GM23248 (cell line): ENCODE measurements at regions not wholly inside any gene's neighbourhood (a gene's known extent, or its start where the extent isn't known, plus 50 kb on each side); places are given as distances from the start of the nearest gene placed in this dataset.

Experiments
- DNase-seq: peaks from one replicate; pipeline ENCODE4 v3.0.0-alpha.2; 2015
- H2AFZ ChIP-seq: fragments of 200-600 bp; sonication (generic); 2 replicates; pipeline ENCODE4 v1.6.1; 2016; ENCODE audit warnings: antibody characterized with exemption
- H3F3A ChIP-seq: fragments of 200-600 bp; sonication (generic); 2 replicates; pipeline ENCODE4 v1.6.1; 2016; ENCODE audit warnings: mild to moderate bottlenecking, antibody characterized with exemption, mixed run types; ENCODE audit not compliant: insufficient read depth
- H3K27ac ChIP-seq: fragments of 200-600 bp; sonication (generic); 2 replicates; pipeline ENCODE4 v1.5.1; 2016; ENCODE audit warnings: mild to moderate bottlenecking
- H3K27me3 ChIP-seq: fragments of 200-600 bp; sonication (generic); replicated peaks from 2 replicates; pipeline ENCODE4 v1.6.1; 2016; ENCODE audit warnings: mild to moderate bottlenecking; ENCODE audit not compliant: insufficient read depth
- H3K36me3 ChIP-seq: fragments of 200-600 bp; sonication (generic); 2 replicates; pipeline ENCODE4 v1.6.1; 2016; ENCODE audit warnings: low read depth, mild to moderate bottlenecking
- H3K4me1 ChIP-seq: fragments of 200-600 bp; sonication (generic); 2 replicates; pipeline ENCODE4 v1.6.1; 2016; ENCODE audit warnings: mild to moderate bottlenecking; ENCODE audit not compliant: insufficient read depth
- H3K4me2 ChIP-seq: fragments of 200-600 bp; sonication (generic); one replicate; pipeline ENCODE4 v1.6.1; 2016; ENCODE audit warnings: mild to moderate bottlenecking; ENCODE audit not compliant: unreplicated experiment
- H3K4me3 ChIP-seq: fragments of 200-600 bp; sonication (generic); 2 replicates; pipeline ENCODE4 v1.5.1; 2016; ENCODE audit warnings: mild to moderate bottlenecking
- H3K79me2 ChIP-seq: fragments of 200-600 bp; sonication (generic); 2 replicates; pipeline ENCODE4 v1.6.1; 2016; ENCODE audit warnings: mild to moderate bottlenecking; ENCODE audit not compliant: insufficient read depth
- H3K9ac ChIP-seq: fragments of 200-600 bp; sonication (generic); 2 replicates; pipeline ENCODE4 v1.6.1; 2016; ENCODE audit warnings: mild to moderate bottlenecking
- H3K9me2 ChIP-seq: fragments of 200-600 bp; sonication (generic); 2 replicates; pipeline ENCODE4 v1.6.1; 2016; ENCODE audit warnings: mixed run types, mild to moderate bottlenecking, moderate library complexity; ENCODE audit not compliant: insufficient read depth
- H3K9me3 ChIP-seq: fragments of 200-600 bp; sonication (generic); one replicate; pipeline ENCODE4 v1.6.1; 2017; ENCODE audit warnings: low read depth
- H4K20me1 ChIP-seq: fragments of 200-600 bp; sonication (generic); 2 replicates; pipeline ENCODE4 v1.6.0; 2016; ENCODE audit not compliant: insufficient read depth
- EZH2 ChIP-seq: fragments of 200-600 bp; sonication (generic); IDR thresholded peaks from 2 replicates; pipeline ENCODE4 v1.6.1; 2018; ENCODE audit warnings: antibody characterized with exemption, mild to moderate bottlenecking; ENCODE audit not compliant: insufficient read depth, poor library complexity, severe bottlenecking
- EZH2phosphoT487 ChIP-seq: fragments of 200-600 bp; sonication (generic); IDR thresholded peaks from 2 replicates; pipeline ENCODE4 v1.6.1; 2018; ENCODE audit warnings: antibody characterized with exemption, moderate library complexity, mild to moderate bottlenecking, low read depth; ENCODE audit not compliant: insufficient read depth
- WGBS, 2 experiments: methylation state at CpG; one replicate each; pipeline ENCODE4 v1.1.6; 2015 to 2017; ENCODE audit warnings: low lambda C conversion rate in 2 of 2, low coverage in 1 of 2; ENCODE audit errors: missing lambda C conversion rate in 2 of 2; 5-methylcytosine and 5-hydroxymethylcytosine counted together
- in situ Hi-C: fragments of 300-500 bp; cut with MboI; formaldehyde crosslinking; loops from 2 replicates; pipeline ENCODE4 v1.15.0; 2020

GRCh38 chr5:4108690-4109089, 513.1 kb downstream of the IRX1 start:
- H3K4me2 ChIP-seq = no peak overlapping the region
- H3K4me3 ChIP-seq = no peak overlapping the region
- WGBS, 2 experiments = 0 to 7% methylated on average over 1 of the region's 1 CpG
- no peaks in the 10 kb centered on the region for H3K9me2 ChIP-seq
- H3K79me2 ChIP-seq = no peaks in the 10 kb centered on the region
- no peak overlapping the region for H3K9ac ChIP-seq
- no peaks in the 10 kb centered on the region for H3K36me3 ChIP-seq
- no peaks in the 10 kb centered on the region for H4K20me1 ChIP-seq
- DNase-seq = no peak
- no peak overlapping the region for H3K27ac ChIP-seq
- in situ Hi-C loops = no loop called here
- H3F3A ChIP-seq = no peaks in the 10 kb centered on the region
- no peaks in the 10 kb centered on the region for H3K4me1 ChIP-seq
- peaks cover 4% of the 10 kb centered on the region for H3K9me3 ChIP-seq
- no peaks in the 10 kb centered on the region for H3K27me3 ChIP-seq
- TF ChIP-seq EZH2phosphoT487 (no peak), EZH2 (no peak)
- H2AFZ ChIP-seq = no peak overlapping the region

DNA sequence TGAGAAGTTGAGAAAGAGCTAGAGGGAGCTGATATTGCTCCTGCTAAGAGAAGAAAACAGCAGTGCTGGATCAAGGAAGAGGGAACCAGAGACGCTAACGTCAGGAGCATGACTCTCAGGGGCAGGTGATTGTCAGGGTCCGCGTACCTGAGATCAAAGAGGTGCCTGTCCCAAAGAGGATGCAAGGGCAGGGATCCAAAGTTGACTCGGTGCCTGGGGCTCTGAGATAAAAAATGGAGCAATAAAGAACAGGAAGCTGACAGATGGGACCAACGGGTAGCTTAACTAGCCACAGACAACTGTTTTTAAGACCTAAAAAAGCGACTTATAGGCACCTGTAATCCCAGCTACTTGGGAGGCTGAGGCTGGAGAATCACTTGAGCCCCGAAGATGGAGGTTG, 517.8 kb downstream of the IRX1 start:
- in situ Hi-C loops = no loop called here
- TF ChIP-seq EZH2phosphoT487 (no peak), EZH2 (no peak)
- H3F3A ChIP-seq = no peaks in the 10 kb centered on the region
- no peak overlapping the region for H3K4me3 ChIP-seq
- H3K9ac ChIP-seq = no peak overlapping the region
- no peaks in the 10 kb centered on the region for H3K36me3 ChIP-seq
- no peaks in the 10 kb centered on the region for H3K9me3 ChIP-seq
- no peaks in the 10 kb centered on the region for H3K9me2 ChIP-seq
- H3K27me3 ChIP-seq = no peaks in the 10 kb centered on the region
- H3K27ac ChIP-seq = no peak overlapping the region
- no peak overlapping the region for H2AFZ ChIP-seq
- no peaks in the 10 kb centered on the region for H4K20me1 ChIP-seq
- WGBS, 2 experiments = 60 to 62% methylated on average over 8 of the region's 8 CpGs
- no peaks in the 10 kb centered on the region for H3K79me2 ChIP-seq
- DNase-seq = no peak
- H3K4me2 ChIP-seq = no peak overlapping the region
- H3K4me1 ChIP-seq = no peaks in the 10 kb centered on the region

GRCh38 chr5:4113905-4114304, 518.3 kb downstream of the IRX1 start:
- no peak overlapping the region for H3K9ac ChIP-seq
- TF ChIP-seq EZH2phosphoT487 = no peak
- TF ChIP-seq EZH2 = no peak
- H3K9me3 ChIP-seq = no peaks in the 10 kb centered on the region
- no peak overlapping the region for H3K4me3 ChIP-seq
- no peaks in the 10 kb centered on the region for H4K20me1 ChIP-seq
- H3K4me1 ChIP-seq = no peaks in the 10 kb centered on the region
- H3K4me2 ChIP-seq = no peak overlapping the region
- no peak overlapping the region for H2AFZ ChIP-seq
- no peaks in the 10 kb centered on the region for H3K9me2 ChIP-seq
- in situ Hi-C loops = no loop called here
- no peaks in the 10 kb centered on the region for H3K27me3 ChIP-seq
- H3K36me3 ChIP-seq = no peaks in the 10 kb centered on the region
- no peak overlapping the region for H3K27ac ChIP-seq
- DNase-seq = no peak
- WGBS, 2 experiments = 62 to 66% methylated on average over 9 of the region's 9 CpGs
- no peaks in the 10 kb centered on the region for H3K79me2 ChIP-seq
- H3F3A ChIP-seq = no peaks in the 10 kb centered on the region

- no peaks in the 10 kb centered on the region for H3K4me1 ChIP-seq
- H3K9ac ChIP-seq = no peak overlapping the region
- no peaks in the 10 kb centered on the region for H3K36me3 ChIP-seq
- no peaks in the 10 kb centered on the region for H3K9me2 ChIP-seq
- no peak overlapping the region for H3K4me3 ChIP-seq
- H3K27ac ChIP-seq = no peak overlapping the region
- no peaks in the 10 kb centered on the region for H3K79me2 ChIP-seq
- no peak overlapping the region for H2AFZ ChIP-seq
- WGBS, 2 experiments = 42 to 53% methylated on average over 4 of the region's 4 CpGs
- TF ChIP-seq EZH2 = no peak
- TF ChIP-seq EZH2phosphoT487 = no peak
- H3K27me3 ChIP-seq = no peaks in the 10 kb centered on the region
- no peaks in the 10 kb centered on the region for H3K9me3 ChIP-seq
- no peak overlapping the region for H3K4me2 ChIP-seq
- in situ Hi-C loops = no loop called here
- no peaks in the 10 kb centered on the region for H4K20me1 ChIP-seq
- no peaks in the 10 kb centered on the region for H3F3A ChIP-seq
- DNase-seq = no peak
Observed at GRCh38 chr5:4114452-4114851, 518.8 kb downstream of the IRX1 start.

- Histone ChIP-seq H3K36me3 (no peaks in the 10 kb centered on the region), H3F3A (no peaks in the 10 kb centered on the region), H3K9me3 (no peaks in the 10 kb centered on the region), H3K4me2 (no peak overlapping the region), H3K27me3 (no peaks in the 10 kb centered on the region), H3K9me2 (no peaks in the 10 kb centered on the region), H3K4me1 (no peaks in the 10 kb centered on the region), H2AFZ (no peak overlapping the region), H3K9ac (no peak overlapping the region), H3K4me3 (no peak overlapping the region), H3K27ac (no peak overlapping the region), H3K79me2 (no peaks in the 10 kb centered on the region), H4K20me1 (no peaks in the 10 kb centered on the region)
- no peak for TF ChIP-seq EZH2
- TF ChIP-seq EZH2phosphoT487 = no peak
- DNase-seq = peak; percentile 2
- in situ Hi-C loops = no loop called here
- WGBS, 2 experiments = 53 to 56% methylated on average over 3 of the region's 3 CpGs
Observed at GRCh38 chr5:4116834-4117233, 521.2 kb downstream of the IRX1 start.
